WERI-Rb-1 (cell line): ENCODE measurements at regions not wholly inside any gene's neighbourhood (a gene's known extent, or its start where the extent isn't known, plus 50 kb on each side); places are given as distances from the start of the nearest gene placed in this dataset.

Experiments used
- DNase-seq: peaks from one replicate; pipeline ENCODE4 v3.0.0-alpha.2; 2020
- H3K27ac ChIP-seq: fragments of 250-450 bp; sonication (Bioruptor Pico); 2 replicates; pipeline ENCODE4 v1.5.1; 2020; ENCODE audit warnings: mild to moderate bottlenecking, moderate library complexity
- H3K27me3 ChIP-seq: fragments of 250-450 bp; sonication (Bioruptor Pico); 2 replicates; pipeline ENCODE4 v1.5.1; 2021; ENCODE audit warnings: mild to moderate bottlenecking, low read depth, moderate library complexity; ENCODE audit not compliant: insufficient read depth, severe bottlenecking
- H3K36me3 ChIP-seq: fragments of 250-450 bp; sonication (Bioruptor Pico); 2 replicates; pipeline ENCODE4 v1.5.1; 2020; ENCODE audit warnings: mild to moderate bottlenecking, moderate library complexity
- H3K4me3 ChIP-seq: 2 replicates; pipeline ENCODE4 v1.5.1; 2011; ENCODE audit warnings: low read depth, mild to moderate bottlenecking, control low read depth, low read length
- H3K9me3 ChIP-seq: fragments of 250-450 bp; sonication (Bioruptor Pico); 2 replicates; pipeline ENCODE4 v1.5.1; 2021; ENCODE audit warnings: mild to moderate bottlenecking, moderate library complexity; ENCODE audit not compliant: severe bottlenecking
- TF ChIP-seq, protein P1 (sequence below): IDR thresholded peaks from 2 replicates; pipeline ENCODE4 v1.5.1; 2011; ENCODE audit warnings: low read depth, mild to moderate bottlenecking, control low read depth, inconsistent platforms, low read length

GRCh38 chr14:30427401-30427800 is 131.6 kb upstream of the G2E3 start:
- Histone ChIP-seq H3K36me3 (no peaks in the 10 kb centered on the region), H3K4me3 (no peak overlapping the region), H3K27me3 (no peaks in the 10 kb centered on the region), H3K27ac (no peak overlapping the region), H3K9me3 (no peaks in the 10 kb centered on the region)
- no peak for DNase-seq
- TF ChIP-seq, protein P1, sequence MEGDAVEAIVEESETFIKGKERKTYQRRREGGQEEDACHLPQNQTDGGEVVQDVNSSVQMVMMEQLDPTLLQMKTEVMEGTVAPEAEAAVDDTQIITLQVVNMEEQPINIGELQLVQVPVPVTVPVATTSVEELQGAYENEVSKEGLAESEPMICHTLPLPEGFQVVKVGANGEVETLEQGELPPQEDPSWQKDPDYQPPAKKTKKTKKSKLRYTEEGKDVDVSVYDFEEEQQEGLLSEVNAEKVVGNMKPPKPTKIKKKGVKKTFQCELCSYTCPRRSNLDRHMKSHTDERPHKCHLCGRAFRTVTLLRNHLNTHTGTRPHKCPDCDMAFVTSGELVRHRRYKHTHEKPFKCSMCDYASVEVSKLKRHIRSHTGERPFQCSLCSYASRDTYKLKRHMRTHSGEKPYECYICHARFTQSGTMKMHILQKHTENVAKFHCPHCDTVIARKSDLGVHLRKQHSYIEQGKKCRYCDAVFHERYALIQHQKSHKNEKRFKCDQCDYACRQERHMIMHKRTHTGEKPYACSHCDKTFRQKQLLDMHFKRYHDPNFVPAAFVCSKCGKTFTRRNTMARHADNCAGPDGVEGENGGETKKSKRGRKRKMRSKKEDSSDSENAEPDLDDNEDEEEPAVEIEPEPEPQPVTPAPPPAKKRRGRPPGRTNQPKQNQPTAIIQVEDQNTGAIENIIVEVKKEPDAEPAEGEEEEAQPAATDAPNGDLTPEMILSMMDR = no peak

DNA sequence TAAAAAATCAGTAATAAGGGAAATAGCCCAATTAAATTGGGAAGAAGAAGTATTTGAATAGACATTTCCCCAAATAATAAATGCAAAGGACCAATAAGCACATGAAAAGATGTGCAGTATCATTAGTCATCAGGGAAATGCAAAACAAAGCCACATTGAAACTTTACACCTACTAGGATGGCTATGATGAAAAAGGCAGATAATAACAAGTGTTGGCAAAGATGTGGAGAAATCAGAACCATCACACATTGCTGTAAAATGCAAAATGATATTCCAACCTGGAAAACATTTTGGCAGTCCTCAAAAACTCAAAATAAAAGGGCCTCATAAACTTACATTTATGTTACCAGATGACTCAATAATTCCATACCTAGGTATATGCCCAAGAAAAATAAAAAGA is 131.1 kb upstream of the G2E3 start:
- H3K4me3 ChIP-seq = no peak overlapping the region

DNA sequence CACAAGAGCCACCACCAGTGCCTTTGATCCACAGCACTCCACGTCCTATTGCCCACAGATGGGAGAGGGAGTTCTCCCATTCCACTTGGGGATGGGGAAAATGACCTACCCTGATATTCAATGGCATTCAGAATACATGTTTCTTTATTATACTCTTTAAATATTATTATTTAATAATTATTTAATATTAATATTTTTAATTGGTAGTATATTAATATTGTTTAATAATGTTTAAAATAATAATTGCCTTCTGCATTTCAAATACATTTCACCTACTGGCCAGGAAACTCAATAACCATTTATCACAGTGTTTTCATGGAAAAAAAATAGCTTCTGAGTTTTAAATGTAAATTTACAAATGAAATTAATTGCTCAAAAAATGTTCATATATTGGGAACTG is 127.4 kb upstream of the G2E3 start:
- H3K4me3 ChIP-seq = no peak overlapping the region

More for the DNA sequence above, 131.1 kb upstream of the G2E3 start:
- H3K27ac ChIP-seq = no peak overlapping the region
- no peaks in the 10 kb centered on the region for H3K36me3 ChIP-seq
- H3K27me3 ChIP-seq = no peaks in the 10 kb centered on the region
- TF ChIP-seq, protein P1 = no peak
- H3K9me3 ChIP-seq = no peaks in the 10 kb centered on the region
- no peak for DNase-seq

GRCh38 chr14:30440961-30441360 is 118.0 kb upstream of the G2E3 start:
- H3K36me3 ChIP-seq = no peaks in the 10 kb centered on the region
- no peak overlapping the region for H3K27ac ChIP-seq
- H3K4me3 ChIP-seq = no peak overlapping the region

More for the DNA sequence above, 127.4 kb upstream of the G2E3 start:
- H3K9me3 ChIP-seq = no peaks in the 10 kb centered on the region
- TF ChIP-seq, protein P1 = no peak
- no peak for DNase-seq
- no peaks in the 10 kb centered on the region for H3K27me3 ChIP-seq
- no peaks in the 10 kb centered on the region for H3K36me3 ChIP-seq
- H3K27ac ChIP-seq = no peak overlapping the region

DNA sequence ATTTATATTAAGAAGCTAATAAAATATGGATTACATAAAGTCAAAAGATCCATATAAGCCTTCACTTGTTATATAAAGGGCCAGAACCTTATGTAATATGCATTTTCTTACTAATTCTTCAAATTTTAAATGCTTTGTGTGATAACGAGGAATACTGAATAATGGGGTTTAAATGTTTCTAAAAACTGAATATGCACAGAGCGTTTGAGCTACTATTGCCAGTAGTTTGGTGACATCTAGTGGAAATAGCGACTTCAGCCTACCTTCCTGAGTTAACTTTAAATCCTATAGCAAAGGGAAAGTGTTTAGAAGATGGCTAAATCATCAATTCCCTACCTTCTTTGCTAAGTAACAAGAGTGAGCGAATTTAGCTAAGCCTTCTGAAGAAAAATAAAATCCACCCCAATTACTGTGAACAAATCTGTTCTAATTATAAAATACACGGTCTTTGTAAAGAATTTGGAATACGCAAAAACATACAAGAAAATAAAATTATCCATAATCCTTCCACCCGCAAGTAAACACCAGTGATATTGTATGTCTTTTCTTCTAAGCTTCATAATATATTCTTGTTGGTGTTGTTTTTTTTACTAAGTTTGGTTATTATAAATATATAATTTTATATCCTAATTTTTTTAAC is 115.5 kb upstream of the G2E3 start:
- TF ChIP-seq, protein P1 = peak; percentile 57
- Histone ChIP-seq H3K4me3 (no peak overlapping the region), H3K27ac (no peak overlapping the region), H3K36me3 (no peaks in the 10 kb centered on the region), H3K27me3 (no peaks in the 10 kb centered on the region), H3K9me3 (no peaks in the 10 kb centered on the region)
- no peak for DNase-seq

More at GRCh38 chr14:30440961-30441360, 118.0 kb upstream of the G2E3 start:
- Histone ChIP-seq H3K9me3 (no peaks in the 10 kb centered on the region), H3K27me3 (no peaks in the 10 kb centered on the region)
- DNase-seq = no peak
- TF ChIP-seq, protein P1 = no peak

- TF ChIP-seq, protein P1 = no peak
- Histone ChIP-seq H3K9me3 (no peaks in the 10 kb centered on the region), H3K27me3 (no peaks in the 10 kb centered on the region), H3K27ac (no peak overlapping the region), H3K36me3 (no peaks in the 10 kb centered on the region), H3K4me3 (no peak overlapping the region)
- no peak for DNase-seq
Measured at GRCh38 chr14:30444451-30444850, 114.5 kb upstream of the G2E3 start.
